PC-3 (cell line): ENCODE measurements at regions not wholly inside any gene's neighbourhood (a gene's known extent, or its start where the extent isn't known, plus 50 kb on each side); places are given as distances from the start of the nearest gene placed in this dataset.

ENCODE experiments used
- ATAC-seq: fragments of 200-7000 bp; cut with Tn5 transposase; 2 replicates; pipeline ENCODE4 v1.9.1; 2020; ENCODE audit warnings: mild to moderate bottlenecking, moderate library complexity
- BruUV-seq: library from RNA; stranded (reverse); fragments of 400-500 nt; replicated peaks from 2 replicates; lab custom pipeline; 2021; lab: Mats Ljungman, UMichigan
- CTCF ChIA-PET: fragments of 300-600 bp; sonication (Branson Sonifier 250); formaldehyde crosslinking; loops from one replicate; lab custom pipeline; 2022; ENCODE audit warnings: antibody characterized with exemption; lab: Charles Lee
- POLR2A ChIA-PET: fragments of 300-600 bp; sonication (Branson Sonifier 250); formaldehyde crosslinking; loops from one replicate; lab custom pipeline; 2022; ENCODE audit warnings: antibody characterized with exemption; ENCODE audit not compliant: unreplicated experiment; lab: Charles Lee
- DNase-seq: peaks from one replicate; pipeline ENCODE4 v3.0.0-alpha.2; 2015
- H2AFZ ChIP-seq: fragments of 300-600 bp; sonication (generic); 2 replicates; pipeline ENCODE4 v1.6.0; 2016; ENCODE audit warnings: antibody characterized with exemption, low read length
- H3F3A ChIP-seq: fragments of 300-600 bp; sonication (generic); one replicate; pipeline ENCODE4 v1.6.0; 2017; ENCODE audit warnings: antibody characterized with exemption, low read length, control low read depth, mild to moderate bottlenecking; ENCODE audit not compliant: unreplicated experiment
- H3K27ac ChIP-seq: fragments of 300-600 bp; sonication (generic); 2 replicates; pipeline ENCODE4 v1.5.1; 2016; ENCODE audit warnings: mild to moderate bottlenecking, low read length
- H3K27me3 ChIP-seq: fragments of 300-600 bp; sonication (generic); 2 replicates; pipeline ENCODE4 v1.6.1; 2016; ENCODE audit warnings: low read length, mixed read lengths
- H3K36me3 ChIP-seq: fragments of 300-600 bp; sonication (generic); 2 replicates; pipeline ENCODE4 v1.6.1; 2016; ENCODE audit warnings: low read depth, mixed run types, low read length, mixed read lengths
- H3K4me1 ChIP-seq: fragments of 300-600 bp; sonication (generic); 2 replicates; pipeline ENCODE4 v1.5.1; 2016; ENCODE audit warnings: low read length; ENCODE audit not compliant: insufficient read depth
- H3K4me2 ChIP-seq: fragments of 300-600 bp; sonication (generic); 2 replicates; pipeline ENCODE4 v1.6.0; 2016; ENCODE audit warnings: low read length
- H3K4me3 ChIP-seq: fragments of 300-600 bp; sonication (generic); 2 replicates; pipeline ENCODE4 v1.5.1; 2016; ENCODE audit warnings: mild to moderate bottlenecking, low read length, mixed read lengths
- H3K79me2 ChIP-seq: fragments of 300-600 bp; sonication (generic); 2 replicates; pipeline ENCODE4 v1.6.1; 2017; ENCODE audit warnings: low read length, mixed read lengths
- H3K9ac ChIP-seq: fragments of 300-600 bp; sonication (generic); 2 replicates; pipeline ENCODE4 v1.6.0; 2016; ENCODE audit warnings: mild to moderate bottlenecking, low read length
- H3K9me2 ChIP-seq: fragments of 300-600 bp; sonication (generic); replicated peaks from 2 replicates; pipeline ENCODE4 v1.6.1; 2016; ENCODE audit warnings: mixed run types, low read length, mixed read lengths
- H3K9me3 ChIP-seq: fragments of 300-600 bp; sonication (generic); 2 replicates; pipeline ENCODE4 v1.6.1; 2016; ENCODE audit warnings: low read length, mixed read lengths
- H4K20me1 ChIP-seq: fragments of 300-600 bp; sonication (generic); 2 replicates; pipeline ENCODE4 v1.6.1; 2016; ENCODE audit warnings: low read length, mixed read lengths
- CTCF ChIP-seq: fragments of 300-600 bp; sonication (generic); conservative IDR thresholded peaks from 2 replicates; pipeline ENCODE4 v1.5.1; 2017; ENCODE audit warnings: antibody characterized with exemption, low read depth, mild to moderate bottlenecking, low read length
- EZH2 ChIP-seq: fragments of 300-600 bp; sonication (generic); IDR thresholded peaks from one replicate; pipeline ENCODE4 v1.6.1; 2017; ENCODE audit warnings: antibody characterized with exemption, mild to moderate bottlenecking, low read length; ENCODE audit not compliant: unreplicated experiment
- EZH2phosphoT487 ChIP-seq: fragments of 300-600 bp; sonication (generic); IDR thresholded peaks from 2 replicates; pipeline ENCODE4 v1.6.1; 2018; ENCODE audit warnings: mild to moderate bottlenecking, antibody characterized with exemption, low read length, borderline replicate concordance
- intact Hi-C: fragments of 100-400 bp; cut with micrococcal nuclease; formaldehyde crosslinking; loops from 2 replicates; pipeline ENCODE4 v1.9.0; 2023

- no peak overlapping the region for H3K4me2 ChIP-seq
- no peaks in the 10 kb centered on the region for H3K36me3 ChIP-seq
- H3K79me2 ChIP-seq: no peaks in the 10 kb centered on the region
- no peak overlapping the region for H3K27ac ChIP-seq
- DNase-seq: no peak
- no peak overlapping the region for H3K4me3 ChIP-seq
- H3K9me3 ChIP-seq: no peaks in the 10 kb centered on the region
- ATAC-seq: no peak
- intact Hi-C loops: no loop called here
- no peaks in the 10 kb centered on the region for H3F3A ChIP-seq
- TF ChIP-seq EZH2phosphoT487: no peak
- TF ChIP-seq EZH2: no peak
- TF ChIP-seq CTCF: no peak
- no peaks in the 10 kb centered on the region for H4K20me1 ChIP-seq
- no peaks in the 10 kb centered on the region for H3K27me3 ChIP-seq
- POLR2A ChIA-PET: no interaction called here
- CTCF ChIA-PET: no interaction called here
- no peak overlapping the region for H3K9ac ChIP-seq
- H3K4me1 ChIP-seq: no peaks in the 10 kb centered on the region
- BruUV-seq: no TSS peak
- no peaks in the 10 kb centered on the region for H3K9me2 ChIP-seq
- no peak overlapping the region for H2AFZ ChIP-seq
These were observed 185.5 kb upstream of the NBEA start for GRCh38 chr13:34756572-34756971.

GRCh38 chr13:34757441-34757840 lies 184.6 kb upstream of the NBEA start:
- no peaks in the 10 kb centered on the region for H4K20me1 ChIP-seq
- ChIA-PET POLR2A (no interaction called here), CTCF (no interaction called here)
- no peak overlapping the region for H3K4me3 ChIP-seq
- no peaks in the 10 kb centered on the region for H3F3A ChIP-seq
- peak; percentile 5 for DNase-seq
- no peaks in the 10 kb centered on the region for H3K36me3 ChIP-seq
- H3K27ac ChIP-seq: no peak overlapping the region
- H3K79me2 ChIP-seq: no peaks in the 10 kb centered on the region
- no peaks in the 10 kb centered on the region for H3K9me3 ChIP-seq
- no peak overlapping the region for H2AFZ ChIP-seq
- H3K4me2 ChIP-seq: no peak overlapping the region
- no peak for ATAC-seq
- intact Hi-C loops: no loop called here
- TF ChIP-seq EZH2phosphoT487 (no peak), EZH2 (no peak), CTCF (no peak)
- no TSS peak for BruUV-seq
- no peaks in the 10 kb centered on the region for H3K27me3 ChIP-seq
- no peak overlapping the region for H3K9ac ChIP-seq
- H3K4me1 ChIP-seq: no peaks in the 10 kb centered on the region
- no peaks in the 10 kb centered on the region for H3K9me2 ChIP-seq

- no TSS peak for BruUV-seq
- no peak for DNase-seq
- Histone ChIP-seq H3K27me3 (no peaks in the 10 kb centered on the region), H3K9me2 (no peaks in the 10 kb centered on the region), H3K27ac (no peak overlapping the region), H3K36me3 (no peaks in the 10 kb centered on the region), H3K4me3 (no peak overlapping the region), H3K9ac (no peak overlapping the region), H3K9me3 (no peaks in the 10 kb centered on the region), H3K79me2 (no peaks in the 10 kb centered on the region), H2AFZ (no peak overlapping the region), H3K4me2 (no peak overlapping the region), H3K4me1 (peaks cover 3% of the 10 kb centered on the region), H4K20me1 (no peaks in the 10 kb centered on the region), H3F3A (no peaks in the 10 kb centered on the region)
- ATAC-seq: no peak
- CTCF ChIA-PET: no interaction called here
- POLR2A ChIA-PET: no interaction called here
- TF ChIP-seq EZH2phosphoT487 (no peak), EZH2 (no peak), CTCF (no peak)
- intact Hi-C loops: no loop called here
These were observed 183.4 kb upstream of the NBEA start for GRCh38 chr13:34758628-34759027.
